Thoracic aorta (tissue), 2 donors: ENCODE measurements at regions not wholly inside any gene's neighbourhood (a gene's known extent, or its start where the extent isn't known, plus 50 kb on each side); places are given as distances from the start of the nearest gene placed in this dataset.
A peak's percentile ranks its signal among the peaks of the same experiment; 100 is the strongest.

Source experiments
- ATAC-seq: fragments of 150-250 bp; one replicate; pipeline ENCODE4 v1.8.0; 2017; ENCODE audit warnings: low read depth; ENCODE audit not compliant: insufficient number of reproducible peaks, low FRiP score
- DNase-seq: peaks from one replicate; pipeline ENCODE4 v3.0.0-alpha.2; 2020; ENCODE audit warnings: low spot score
- H3K27ac ChIP-seq, 2 donors: fragments of 200-600 bp; sonication (generic); 1 replicate in 1 of 2; 2 replicates in 1 of 2; pipeline ENCODE4 v1.5.1; 2016; ENCODE audit warnings: mild to moderate bottlenecking in 2 of 2, moderate library complexity in 2 of 2
- H3K27me3 ChIP-seq: fragments of 200-600 bp; sonication (generic); replicated peaks from 2 replicates; pipeline ENCODE4 v1.6.0; 2016; ENCODE audit warnings: mild to moderate bottlenecking; ENCODE audit not compliant: insufficient read depth
- H3K36me3 ChIP-seq: fragments of 200-600 bp; sonication (generic); one replicate; pipeline ENCODE4 v1.5.1; 2016
- H3K4me1 ChIP-seq, 2 donors: fragments of 200-600 bp; sonication (generic); 1 replicate in 1 of 2; 2 replicates in 1 of 2; pipeline versions ENCODE4 v1.5.1 to v1.6.0; 2016; ENCODE audit warnings: low read depth in 2 of 2, mild to moderate bottlenecking in 1 of 2; ENCODE audit not compliant: control insufficient read depth in 1 of 2
- H3K4me3 ChIP-seq: fragments of 200-600 bp; sonication (generic); 2 replicates; pipeline ENCODE4 v1.5.1; 2016; ENCODE audit warnings: mild to moderate bottlenecking
- H3K9me3 ChIP-seq: fragments of 200-600 bp; sonication (generic); 2 replicates; pipeline ENCODE4 v1.5.1; 2016
- CTCF ChIP-seq: fragments of 200-600 bp; sonication (generic); IDR thresholded peaks from one replicate; pipeline ENCODE4 v1.5.1; 2019; ENCODE audit warnings: antibody characterized with exemption

GRCh38 chr18:4854671-4855070, 342.4 kb downstream of the AKAIN1 start:
- Histone ChIP-seq H3K27me3 (no peaks in the 10 kb centered on the region), H3K27ac (no peak overlapping the region), H3K36me3 (no peaks in the 10 kb centered on the region), H3K9me3 (no peaks in the 10 kb centered on the region), H3K4me3 (peak overlapping the region; percentile 26), H3K4me1 (peaks cover 0 to 7% of the 10 kb centered on the region in 2 donors)
- TF ChIP-seq CTCF = no peak
- DNase-seq = no peak
- ATAC-seq = no peak

GRCh38 chr18:4851301-4851976, 345.6 kb downstream of the AKAIN1 start:
- Histone ChIP-seq H3K4me1 (no peaks in the 10 kb centered on the region), H3K9me3 (no peaks in the 10 kb centered on the region), H3K36me3 (no peaks in the 10 kb centered on the region), H3K27me3 (no peaks in the 10 kb centered on the region), H3K4me3 (no peak overlapping the region), H3K27ac (no peak overlapping the region)
- DNase-seq (no peak), ATAC-seq (no peak)
- no peak for TF ChIP-seq CTCF

GRCh38 chr18:4847056-4847455, 350.0 kb downstream of the AKAIN1 start:
- no peak overlapping the region for H3K4me3 ChIP-seq
- TF ChIP-seq CTCF = no peak

GRCh38 chr18:4844320-4844719, 352.7 kb downstream of the AKAIN1 start:
- ATAC-seq = no peak
- Histone ChIP-seq H3K9me3 (no peaks in the 10 kb centered on the region), H3K27ac (no peak overlapping the region), H3K36me3 (no peaks in the 10 kb centered on the region), H3K4me3 (no peak overlapping the region), H3K4me1 (no peaks in the 10 kb centered on the region), H3K27me3 (no peaks in the 10 kb centered on the region)
- DNase-seq = no peak
- no peak for TF ChIP-seq CTCF

More at GRCh38 chr18:4847056-4847455, 350.0 kb downstream of the AKAIN1 start:
- H3K4me1 ChIP-seq = no peaks in the 10 kb centered on the region
- no peak for ATAC-seq
- H3K36me3 ChIP-seq = no peaks in the 10 kb centered on the region
- no peak overlapping the region for H3K27ac ChIP-seq
- no peaks in the 10 kb centered on the region for H3K9me3 ChIP-seq
- H3K27me3 ChIP-seq = no peaks in the 10 kb centered on the region
- no peak for DNase-seq

GRCh38 chr18:4843771-4844170, 353.3 kb downstream of the AKAIN1 start:
- TF ChIP-seq CTCF = no peak
- no peaks in the 10 kb centered on the region for H3K27me3 ChIP-seq
- no peak for DNase-seq
- H3K4me3 ChIP-seq = no peak overlapping the region
- H3K27ac ChIP-seq = no peak overlapping the region
- no peaks in the 10 kb centered on the region for H3K4me1 ChIP-seq
- no peaks in the 10 kb centered on the region for H3K36me3 ChIP-seq
- ATAC-seq = no peak
- H3K9me3 ChIP-seq = no peaks in the 10 kb centered on the region
